ENCODE measurements at regions not wholly inside any gene's neighbourhood (a gene's known extent, or its start where the extent isn't known, plus 50 kb on each side); places are given as distances from the start of the nearest gene placed in this dataset.

GRCh38 chr20:10724449-10725173, 50.8 kb upstream of the JAG1 start:
- in situ Hi-C loops (cut with HindIII; ENCODE audit: low pct_ligation_motif_present, low pct_unique_long_range_greater_than_20kb, low sequenced_read_pairs), result no loop called here
- DNase-seq, result no peak

GRCh38 chr20:10728873-10729670, 55.3 kb upstream of the JAG1 start:
- no peak for DNase-seq
- in situ Hi-C loops (cut with HindIII; ENCODE audit: low pct_ligation_motif_present, low pct_unique_long_range_greater_than_20kb, low sequenced_read_pairs), result no loop called here

- in situ Hi-C loops (cut with HindIII; ENCODE audit: low pct_ligation_motif_present, low pct_unique_long_range_greater_than_20kb, low sequenced_read_pairs), result no loop called here
These were observed 56.0 kb upstream of the JAG1 start for GRCh38 chr20:10729785-10730184.

GRCh38 chr20:10730629-10731183, 56.9 kb upstream of the JAG1 start:
- DNase-seq, result no peak
- in situ Hi-C loops (cut with HindIII; ENCODE audit: low pct_ligation_motif_present, low pct_unique_long_range_greater_than_20kb, low sequenced_read_pairs), result no loop called here

More at GRCh38 chr20:10729785-10730184, 56.0 kb upstream of the JAG1 start:
- no peak for DNase-seq

- no peak for DNase-seq
- in situ Hi-C loops (cut with HindIII; ENCODE audit: low pct_ligation_motif_present, low pct_unique_long_range_greater_than_20kb, low sequenced_read_pairs), result no loop called here
These were observed 57.6 kb upstream of the JAG1 start for GRCh38 chr20:10731190-10731965.

GRCh38 chr20:10733122-10733521, 59.3 kb upstream of the JAG1 start:
- peak; percentile 17 for DNase-seq
- in situ Hi-C loops (cut with HindIII; ENCODE audit: low pct_ligation_motif_present, low pct_unique_long_range_greater_than_20kb, low sequenced_read_pairs), result no loop called here

GRCh38 chr20:10735195-10735949, 61.6 kb upstream of the JAG1 start:
- DNase-seq, result no peak
- in situ Hi-C loops (cut with HindIII; ENCODE audit: low pct_ligation_motif_present, low pct_unique_long_range_greater_than_20kb, low sequenced_read_pairs), result no loop called here

GRCh38 chr20:10739134-10739533, 65.3 kb upstream of the JAG1 start:
- in situ Hi-C loops (cut with HindIII; ENCODE audit: low pct_ligation_motif_present, low pct_unique_long_range_greater_than_20kb, low sequenced_read_pairs), result no loop called here
- no peak for DNase-seq

- in situ Hi-C loops (cut with HindIII; ENCODE audit: low pct_ligation_motif_present, low pct_unique_long_range_greater_than_20kb, low sequenced_read_pairs), result no loop called here
- DNase-seq, result peak; percentile 44
These were observed 65.8 kb upstream of the JAG1 start for GRCh38 chr20:10739566-10739965.

GRCh38 chr20:10741060-10741459, 67.3 kb upstream of the JAG1 start:
- in situ Hi-C loops (cut with HindIII; ENCODE audit: low pct_ligation_motif_present, low pct_unique_long_range_greater_than_20kb, low sequenced_read_pairs), result no loop called here

GRCh38 chr20:10745790-10746189, 72.0 kb upstream of the JAG1 start:
- no peak for DNase-seq
- in situ Hi-C loops (cut with HindIII; ENCODE audit: low pct_ligation_motif_present, low pct_unique_long_range_greater_than_20kb, low sequenced_read_pairs), result no loop called here

More at GRCh38 chr20:10741060-10741459, 67.3 kb upstream of the JAG1 start:
- DNase-seq, result no peak

- in situ Hi-C loops (cut with HindIII; ENCODE audit: low pct_ligation_motif_present, low pct_unique_long_range_greater_than_20kb, low sequenced_read_pairs), result no loop called here
- no peak for DNase-seq
These were observed 73.2 kb upstream of the JAG1 start for GRCh38 chr20:10747019-10747418.

- no peak for DNase-seq
- in situ Hi-C loops (cut with HindIII; ENCODE audit: low pct_ligation_motif_present, low pct_unique_long_range_greater_than_20kb, low sequenced_read_pairs), result no loop called here
These were observed 75.3 kb upstream of the JAG1 start for GRCh38 chr20:10749084-10749483.

- no peak for DNase-seq
- in situ Hi-C loops (cut with HindIII; ENCODE audit: low pct_ligation_motif_present, low pct_unique_long_range_greater_than_20kb, low sequenced_read_pairs), result no loop called here
These were observed 78.4 kb upstream of the JAG1 start for GRCh38 chr20:10752206-10752605.

GRCh38 chr20:10754824-10755223, 81.0 kb upstream of the JAG1 start:
- no peak for DNase-seq
- in situ Hi-C loops (cut with HindIII; ENCODE audit: low pct_ligation_motif_present, low pct_unique_long_range_greater_than_20kb, low sequenced_read_pairs), result no loop called here

- DNase-seq, result no peak
- in situ Hi-C loops (cut with HindIII; ENCODE audit: low pct_ligation_motif_present, low pct_unique_long_range_greater_than_20kb, low sequenced_read_pairs), result no loop called here
These were observed 84.6 kb upstream of the JAG1 start for GRCh38 chr20:10758446-10758845.

GRCh38 chr20:10761232-10761631, 87.4 kb upstream of the JAG1 start:
- in situ Hi-C loops (cut with HindIII; ENCODE audit: low pct_ligation_motif_present, low pct_unique_long_range_greater_than_20kb, low sequenced_read_pairs), result no loop called here
- DNase-seq, result no peak

- no peak for DNase-seq
- in situ Hi-C loops (cut with HindIII; ENCODE audit: low pct_ligation_motif_present, low pct_unique_long_range_greater_than_20kb, low sequenced_read_pairs), result no loop called here
These were observed 88.0 kb upstream of the JAG1 start for GRCh38 chr20:10761786-10762185.

Data from ACHN (cell line).